Small intestine (tissue), 7 donors: ENCODE measurements at regions not wholly inside any gene's neighbourhood (a gene's known extent, or its start where the extent isn't known, plus 50 kb on each side); places are given as distances from the start of the nearest gene placed in this dataset.

ENCODE experiments used
- DNase-seq, 2 donors: peaks; one replicate each; pipeline versions ENCODE4 v3.0.0 to v3.0.0-alpha.2; 2013
- FAIRE-seq: peaks from 2 replicates; lab custom pipeline; 2012; peaks lifted over from hg19 to GRCh38; lab: Jason Lieb, UNC
- H3K27ac ChIP-seq, 3 donors: one replicate each; pipeline ENCODE4 v1.5.1; 2013; ENCODE audit warnings: low read length in 2 of 3, mild to moderate bottlenecking in 2 of 3, control low read depth in 1 of 3, inconsistent platforms in 1 of 3, low read depth in 1 of 3, moderate library complexity in 1 of 3
- H3K27me3 ChIP-seq, 3 donors: one replicate each; pipeline ENCODE4 v1.6.1; 2013; ENCODE audit warnings: low read length in 3 of 3, inconsistent platforms in 1 of 3; ENCODE audit not compliant: control insufficient read depth in 3 of 3, insufficient read depth in 3 of 3
- H3K36me3 ChIP-seq, 3 donors: one replicate each; pipeline ENCODE4 v1.6.1; 2013; ENCODE audit warnings: low read length in 3 of 3, inconsistent platforms in 1 of 3, low read depth in 1 of 3, mild to moderate bottlenecking in 1 of 3, moderate library complexity in 1 of 3; ENCODE audit not compliant: control insufficient read depth in 3 of 3, insufficient read depth in 2 of 3
- H3K4me1 ChIP-seq, 3 donors: one replicate each; pipeline ENCODE4 v1.6.1; 2013; ENCODE audit warnings: low read length in 2 of 3, inconsistent platforms in 1 of 3, low read depth in 1 of 3, mild to moderate bottlenecking in 1 of 3, moderate library complexity in 1 of 3; ENCODE audit not compliant: control insufficient read depth in 3 of 3, insufficient read depth in 2 of 3
- H3K4me3 ChIP-seq, 3 donors: one replicate each; pipeline ENCODE4 v1.5.1; 2013; ENCODE audit warnings: low read length in 3 of 3, control low read depth in 1 of 3, inconsistent platforms in 1 of 3, low read depth in 1 of 3, mild to moderate bottlenecking in 1 of 3, moderate library complexity in 1 of 3
- H3K9me3 ChIP-seq, 2 donors: one replicate each; pipeline ENCODE4 v1.6.1; 2013; ENCODE audit warnings: low read depth in 1 of 2, low read length in 1 of 2; ENCODE audit not compliant: control insufficient read depth in 2 of 2, insufficient read depth in 1 of 2
- WGBS, 3 donors: extraction: QIAGEN DNeasy Blood & Tissue Kit; methylation state at CpG; one replicate each; pipeline ENCODE4 v1.1.7; 2013; 5-methylcytosine and 5-hydroxymethylcytosine counted together
- donor health status: healthy with polysubstance abuse.
- donor health status: control.
- donor health status: control.
- donor health status: Bipolar disorder and iron deficiency.
- donor health status: healthy.

DNA sequence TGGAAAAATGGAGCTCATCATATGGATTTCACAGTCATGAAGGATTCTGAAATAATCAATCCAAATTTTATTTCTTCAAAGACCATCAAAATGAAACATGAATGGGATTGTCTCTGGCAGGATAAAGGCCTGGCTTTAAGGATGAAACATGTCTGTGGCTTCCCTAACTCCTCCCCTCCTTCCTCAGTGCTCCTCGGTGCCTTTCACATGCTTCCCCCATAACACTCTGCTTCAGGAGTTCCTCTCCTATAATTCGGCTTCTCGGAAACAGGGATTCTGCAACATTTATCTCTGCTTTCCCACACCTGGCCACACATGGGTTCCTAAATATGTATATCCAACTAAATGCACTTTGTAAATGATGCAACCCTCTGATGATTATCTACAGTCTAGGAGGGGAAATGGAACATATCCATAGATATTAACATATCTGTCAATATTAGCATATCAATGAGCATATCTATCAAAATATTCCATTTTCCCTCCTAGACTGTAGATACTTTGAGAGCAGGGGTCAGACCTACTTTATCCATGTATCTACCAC is 153.8 kb downstream of the PLPP3 start:
- no peak overlapping the region for H3K27ac ChIP-seq
- DNase-seq (no peak), FAIRE-seq (no peak)
- no peaks in the 10 kb centered on the region for H3K4me1 ChIP-seq
- H3K36me3 ChIP-seq, result no peaks in the 10 kb centered on the region
- peaks cover 0 to 1% (median 0%) of the 10 kb centered on the region in 3 donors for H3K27me3 ChIP-seq
- H3K4me3 ChIP-seq, result no peak overlapping the region
- H3K9me3 ChIP-seq, result no peaks in the 10 kb centered on the region
- WGBS, 3 donors, result 84 to 88% (median 86%) methylated on average over 3 of the region's 3 CpGs

DNA sequence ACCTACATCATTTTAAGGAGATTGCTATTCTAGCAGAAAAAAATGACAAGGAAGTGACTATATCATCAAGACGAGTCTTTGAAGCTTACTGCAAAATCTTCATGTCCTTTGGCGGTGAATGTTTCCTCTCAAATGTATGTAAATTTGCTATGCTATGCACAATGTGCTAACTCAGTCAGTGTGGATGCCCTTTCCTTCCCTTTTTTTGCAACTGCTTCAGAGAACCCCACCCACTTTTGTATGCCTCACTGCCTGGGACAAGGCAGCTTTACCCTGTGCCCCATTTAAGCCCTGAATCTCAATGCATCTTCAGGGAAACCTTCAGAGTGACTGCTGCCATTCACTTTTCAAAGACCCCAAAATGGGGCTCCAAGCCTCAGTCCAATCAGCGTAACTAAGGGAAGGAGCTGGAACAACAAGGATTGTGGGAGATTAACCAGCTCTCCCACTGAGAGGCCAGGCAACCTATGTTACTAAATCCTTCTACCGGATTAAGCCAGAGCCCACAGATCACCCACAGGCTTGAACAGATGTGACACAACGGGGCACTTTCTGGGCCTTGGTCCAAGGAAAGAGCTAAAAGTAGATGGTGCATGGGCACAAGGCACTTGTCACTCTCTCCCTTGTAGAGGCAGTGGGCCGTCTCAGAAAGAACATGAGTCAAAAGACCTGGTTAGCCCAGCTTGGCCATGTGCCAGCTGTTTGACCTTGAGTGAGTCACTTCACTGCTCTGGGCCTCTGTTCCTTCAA is 154.4 kb downstream of the PLPP3 start:
- WGBS, 3 donors, result 78 to 82% (median 79%) methylated on average over 6 of the region's 6 CpGs
- Histone ChIP-seq H3K27me3 (no peaks in the 10 kb centered on the region), H3K4me1 (no peaks in the 10 kb centered on the region), H3K27ac (no peak overlapping the region), H3K36me3 (no peaks in the 10 kb centered on the region), H3K9me3 (no peaks in the 10 kb centered on the region), H3K4me3 (no peak overlapping the region)
- DNase-seq, result peak in 1 of 2 donors; percentile 26
- FAIRE-seq, result no peak

DNA sequence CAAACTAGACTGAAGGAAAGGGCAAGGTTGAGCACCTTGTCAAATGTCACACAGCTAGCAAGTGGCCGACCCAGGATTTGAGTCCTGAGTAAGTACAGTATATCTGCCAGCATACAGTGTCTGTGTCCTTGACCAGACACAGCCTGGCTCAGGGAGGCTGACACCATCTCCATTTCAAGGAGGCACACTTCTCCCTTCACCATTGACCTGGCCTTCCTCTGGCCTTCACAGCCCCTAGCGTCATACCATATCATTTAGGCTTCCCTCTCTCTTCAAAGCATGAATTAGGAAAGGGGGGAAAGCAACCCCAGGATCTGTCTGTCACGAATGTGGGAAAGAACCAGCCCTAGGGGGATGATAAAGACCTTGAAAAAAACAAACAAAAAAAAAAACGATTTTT is 155.6 kb downstream of the PLPP3 start:
- Histone ChIP-seq H3K9me3 (no peaks in the 10 kb centered on the region), H3K4me3 (no peak overlapping the region), H3K36me3 (no peaks in the 10 kb centered on the region), H3K27ac (no peak overlapping the region), H3K27me3 (no peaks in the 10 kb centered on the region), H3K4me1 (no peaks in the 10 kb centered on the region)
- FAIRE-seq, result no peak
- 66 to 75% (median 73%) methylated on average over 4 of the region's 4 CpGs for WGBS, 3 donors
- no peak for DNase-seq

DNA sequence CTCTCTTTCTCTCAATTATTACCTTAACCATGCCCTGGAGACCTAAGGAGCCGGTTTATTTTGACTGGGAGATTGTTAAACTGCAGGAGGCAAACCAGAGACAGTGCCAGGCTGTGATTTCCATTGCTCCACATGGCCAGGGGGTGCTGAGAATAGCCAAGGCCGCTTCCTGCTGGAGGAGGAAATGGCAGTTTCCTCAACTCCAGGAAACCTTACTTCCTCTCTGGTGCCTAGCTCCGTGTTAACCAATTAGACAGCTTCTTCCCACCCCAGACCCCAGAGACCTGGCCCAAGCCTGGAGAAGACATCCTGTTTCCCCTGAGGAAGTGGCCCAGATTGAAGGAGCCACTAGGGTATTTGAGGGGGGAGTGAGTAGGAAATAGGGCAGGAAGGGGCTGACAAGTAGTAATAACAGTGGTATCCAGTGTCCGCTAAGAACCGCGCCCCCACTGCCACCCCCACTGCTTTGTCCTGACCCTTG is 161.2 kb downstream of the PLPP3 start:
- Histone ChIP-seq H3K27ac (peak overlapping the region in 1 of 3 donors; percentile 23), H3K36me3 (no peaks in the 10 kb centered on the region), H3K4me1 (peaks cover 0 to 31% (median 0%) of the 10 kb centered on the region in 3 donors), H3K4me3 (no peak overlapping the region), H3K27me3 (no peaks in the 10 kb centered on the region), H3K9me3 (no peaks in the 10 kb centered on the region)
- WGBS, 3 donors, result 75 to 94% (median 84%) methylated on average over 6 of the region's 6 CpGs
- no peak for FAIRE-seq
- DNase-seq, result no peak

DNA sequence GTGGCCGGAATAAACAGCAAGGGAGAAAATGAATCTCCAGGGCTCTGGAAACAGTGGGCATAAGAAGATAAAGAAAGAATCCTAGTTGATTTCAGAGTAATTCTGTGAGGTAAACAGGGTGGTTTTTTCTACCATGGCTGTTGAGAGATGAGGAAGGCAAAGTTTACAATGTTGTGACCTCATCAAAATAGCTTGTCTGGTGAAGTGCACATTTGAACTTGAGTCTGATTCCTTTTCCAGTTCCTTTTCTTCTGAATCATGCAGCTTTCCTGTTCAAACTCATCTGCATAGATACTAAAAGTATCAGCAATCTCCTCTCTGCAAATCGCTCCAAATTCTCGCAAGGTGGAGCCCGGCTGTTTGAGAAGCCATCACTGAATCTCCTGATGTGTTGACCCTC is 161.7 kb downstream of the PLPP3 start:
- no peak for FAIRE-seq
- peak overlapping the region in 1 of 3 donors; percentile 23 for H3K27ac ChIP-seq
- no peak overlapping the region for H3K4me3 ChIP-seq
- peaks cover 0 to 31% (median 0%) of the 10 kb centered on the region in 3 donors for H3K4me1 ChIP-seq
- no peaks in the 10 kb centered on the region for H3K9me3 ChIP-seq
- 79 to 94% (median 83%) methylated on average over 4 of the region's 4 CpGs for WGBS, 3 donors
- peak in 1 of 2 donors; percentile 43 for DNase-seq
- H3K36me3 ChIP-seq, result no peaks in the 10 kb centered on the region
- no peaks in the 10 kb centered on the region for H3K27me3 ChIP-seq

DNA sequence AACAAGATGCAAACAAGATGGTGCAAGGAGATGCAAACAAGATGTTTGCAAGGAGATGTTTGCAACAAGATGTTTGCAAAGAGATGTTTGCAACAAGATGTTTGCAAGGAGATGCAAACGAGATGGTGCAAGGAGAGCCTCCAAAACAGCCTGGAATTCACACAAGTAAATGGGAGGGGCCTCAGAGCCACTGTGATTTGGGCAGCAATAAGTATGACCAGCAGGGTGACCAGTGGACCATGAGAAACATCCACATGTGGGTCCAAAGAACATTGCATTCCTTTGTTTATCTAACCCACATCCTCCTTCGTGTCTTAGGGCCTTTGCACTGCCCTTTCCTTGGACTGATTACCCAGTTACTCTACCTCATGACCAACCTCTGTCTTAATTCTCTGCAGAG is 162.9 kb downstream of the PLPP3 start:
- H3K27ac ChIP-seq, result no peak overlapping the region
- H3K4me3 ChIP-seq, result no peak overlapping the region
- H3K4me1 ChIP-seq, result peaks cover 0 to 31% (median 0%) of the 10 kb centered on the region in 3 donors
- WGBS, 3 donors, result 24 to 55% (median 44%) methylated on average over 2 of the region's 2 CpGs
- peak; percentile 37 to 59 for DNase-seq
- no peaks in the 10 kb centered on the region for H3K9me3 ChIP-seq
- FAIRE-seq, result no peak
- H3K27me3 ChIP-seq, result no peaks in the 10 kb centered on the region
- H3K36me3 ChIP-seq, result no peaks in the 10 kb centered on the region

DNA sequence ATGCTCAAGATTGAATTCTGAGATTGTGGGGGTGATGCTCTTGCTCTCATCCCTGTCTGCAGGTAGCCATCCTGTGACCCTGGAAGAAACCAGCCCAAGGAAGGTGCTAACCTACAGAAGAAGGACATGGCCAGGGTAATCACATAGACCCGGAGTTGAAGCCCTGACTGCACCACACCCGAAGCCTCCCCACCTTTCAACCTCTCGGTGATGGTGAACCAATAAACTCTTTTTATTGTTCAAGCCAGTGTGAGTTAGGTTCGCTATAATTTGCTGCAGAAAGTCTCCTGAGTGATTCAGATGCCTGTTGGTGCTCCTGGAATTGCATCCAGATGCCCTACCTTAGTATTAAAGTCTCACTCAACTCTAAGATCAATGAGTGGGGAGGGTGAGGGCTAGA is 163.6 kb downstream of the PLPP3 start:
- Histone ChIP-seq H3K36me3 (no peaks in the 10 kb centered on the region), H3K4me3 (no peak overlapping the region), H3K4me1 (peaks cover 0 to 31% (median 0%) of the 10 kb centered on the region in 3 donors), H3K9me3 (no peaks in the 10 kb centered on the region), H3K27ac (no peak overlapping the region), H3K27me3 (no peaks in the 10 kb centered on the region)
- WGBS, 3 donors, result 60 to 80% (median 69%) methylated on average over 4 of the region's 4 CpGs
- FAIRE-seq (no peak), DNase-seq (no peak)

DNA sequence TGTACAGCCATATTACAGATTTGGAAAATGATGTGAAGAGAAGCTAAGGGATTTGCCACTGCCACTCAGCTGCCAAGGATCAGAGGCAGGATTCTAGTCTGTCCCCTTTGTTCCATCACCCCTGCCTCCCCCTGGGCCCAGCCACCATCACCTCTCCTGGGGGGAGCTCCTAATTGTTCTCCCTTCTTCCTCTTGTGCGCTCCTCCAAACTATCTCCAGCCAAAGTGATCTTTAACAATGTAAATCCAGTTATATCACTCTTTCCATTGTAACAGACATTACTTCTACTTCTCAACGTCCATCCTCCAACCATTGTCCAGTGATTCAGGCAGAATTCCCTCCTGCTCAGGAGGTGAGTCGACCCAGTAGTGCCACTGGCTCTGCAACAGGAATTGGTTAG is 164.1 kb downstream of the PLPP3 start:
- no peak overlapping the region for H3K27ac ChIP-seq
- no peaks in the 10 kb centered on the region for H3K36me3 ChIP-seq
- H3K27me3 ChIP-seq, result no peaks in the 10 kb centered on the region
- no peak for DNase-seq
- H3K4me1 ChIP-seq, result peaks cover 0 to 31% (median 0%) of the 10 kb centered on the region in 3 donors
- H3K9me3 ChIP-seq, result no peaks in the 10 kb centered on the region
- no peak for FAIRE-seq
- WGBS, 3 donors, result 54 to 67% (median 61%) methylated on average over 3 of the region's 3 CpGs
- no peak overlapping the region for H3K4me3 ChIP-seq
